SK-N-SH treated with all-trans-retinoic acid at 6 μM for 48 hours (cell line): ENCODE measurements at regions not wholly inside any gene's neighbourhood (a gene's known extent, or its start where the extent isn't known, plus 50 kb on each side); places are given as distances from the start of the nearest gene placed in this dataset.

Experiments
- ARNTL ChIP-seq: fragments of 450-650 bp; formaldehyde crosslinking; IDR thresholded peaks from 2 replicates; pipeline ENCODE4 v1.5.0; 2020; ENCODE audit warnings: low read depth, mild to moderate bottlenecking, moderate library complexity, borderline replicate concordance
- GLIS3 ChIP-seq: fragments of 250-450 bp; sonication (Bioruptor Pico); IDR thresholded peaks from 2 replicates; pipeline ENCODE4 v1.5.0; 2020; ENCODE audit warnings: mild to moderate bottlenecking, moderate library complexity
- TOX ChIP-seq: fragments of 250-450 bp; sonication (Bioruptor Pico); IDR thresholded peaks from 2 replicates; pipeline ENCODE4 v1.8.0; 2021; ENCODE audit warnings: mild to moderate bottlenecking, moderate library complexity, borderline replicate concordance
- TF ChIP-seq, protein P1 (sequence below): fragments of 250-450 bp; sonication (Bioruptor Pico); IDR thresholded peaks from 2 replicates; pipeline ENCODE4 v1.8.0; 2020; ENCODE audit warnings: mild to moderate bottlenecking, moderate library complexity, borderline replicate concordance
- TF ChIP-seq, protein P2 (sequence below): fragments of 250-450 bp; sonication (Bioruptor Pico); IDR thresholded peaks from 2 replicates; pipeline ENCODE4 v1.8.0; 2021; ENCODE audit warnings: low read depth, mild to moderate bottlenecking, moderate library complexity, borderline replicate concordance

DNA sequence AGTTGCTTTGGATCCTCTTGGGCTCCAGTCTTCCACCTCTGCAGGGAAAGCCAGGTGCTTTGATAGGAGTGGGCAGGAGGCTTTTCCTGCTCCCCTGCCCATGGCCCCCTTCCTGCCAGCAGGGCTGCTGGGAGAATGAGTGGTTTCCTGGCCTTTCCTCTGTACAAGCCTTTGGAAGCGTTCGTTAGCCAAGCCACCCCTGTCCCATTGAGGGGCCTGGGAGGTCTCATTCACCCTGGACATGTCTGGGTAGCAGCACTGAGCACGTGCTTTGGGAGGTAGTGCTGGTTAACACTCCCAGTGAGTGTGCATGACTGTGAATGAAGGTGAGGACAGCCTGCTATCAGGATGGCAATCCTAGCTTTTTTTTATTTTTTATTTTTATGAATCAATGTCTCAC lies 118.5 kb upstream of the CACNA1E start:
- TF ChIP-seq, protein P1, sequence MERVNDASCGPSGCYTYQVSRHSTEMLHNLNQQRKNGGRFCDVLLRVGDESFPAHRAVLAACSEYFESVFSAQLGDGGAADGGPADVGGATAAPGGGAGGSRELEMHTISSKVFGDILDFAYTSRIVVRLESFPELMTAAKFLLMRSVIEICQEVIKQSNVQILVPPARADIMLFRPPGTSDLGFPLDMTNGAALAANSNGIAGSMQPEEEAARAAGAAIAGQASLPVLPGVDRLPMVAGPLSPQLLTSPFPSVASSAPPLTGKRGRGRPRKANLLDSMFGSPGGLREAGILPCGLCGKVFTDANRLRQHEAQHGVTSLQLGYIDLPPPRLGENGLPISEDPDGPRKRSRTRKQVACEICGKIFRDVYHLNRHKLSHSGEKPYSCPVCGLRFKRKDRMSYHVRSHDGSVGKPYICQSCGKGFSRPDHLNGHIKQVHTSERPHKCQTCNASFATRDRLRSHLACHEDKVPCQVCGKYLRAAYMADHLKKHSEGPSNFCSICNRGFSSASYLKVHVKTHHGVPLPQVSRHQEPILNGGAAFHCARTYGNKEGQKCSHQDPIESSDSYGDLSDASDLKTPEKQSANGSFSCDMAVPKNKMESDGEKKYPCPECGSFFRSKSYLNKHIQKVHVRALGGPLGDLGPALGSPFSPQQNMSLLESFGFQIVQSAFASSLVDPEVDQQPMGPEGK (CRISPR knock-in tag) = no peak
- TF ChIP-seq, protein P2, sequence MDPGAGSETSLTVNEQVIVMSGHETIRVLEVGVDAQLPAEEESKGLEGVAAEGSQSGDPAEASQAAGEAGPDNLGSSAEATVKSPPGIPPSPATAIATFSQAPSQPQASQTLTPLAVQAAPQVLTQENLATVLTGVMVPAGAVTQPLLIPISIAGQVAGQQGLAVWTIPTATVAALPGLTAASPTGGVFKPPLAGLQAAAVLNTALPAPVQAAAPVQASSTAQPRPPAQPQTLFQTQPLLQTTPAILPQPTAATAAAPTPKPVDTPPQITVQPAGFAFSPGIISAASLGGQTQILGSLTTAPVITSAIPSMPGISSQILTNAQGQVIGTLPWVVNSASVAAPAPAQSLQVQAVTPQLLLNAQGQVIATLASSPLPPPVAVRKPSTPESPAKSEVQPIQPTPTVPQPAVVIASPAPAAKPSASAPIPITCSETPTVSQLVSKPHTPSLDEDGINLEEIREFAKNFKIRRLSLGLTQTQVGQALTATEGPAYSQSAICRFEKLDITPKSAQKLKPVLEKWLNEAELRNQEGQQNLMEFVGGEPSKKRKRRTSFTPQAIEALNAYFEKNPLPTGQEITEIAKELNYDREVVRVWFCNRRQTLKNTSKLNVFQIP (CRISPR knock-in tag) = no peak
- TF ChIP-seq ARNTL (CRISPR knock-in tag) (no peak), GLIS3 (CRISPR knock-in tag) (no peak), TOX (CRISPR knock-in tag) (no peak)
